ENCODE measurements at regions not wholly inside any gene's neighbourhood (a gene's known extent, or its start where the extent isn't known, plus 50 kb on each side); places are given as distances from the start of the nearest gene placed in this dataset.

- TF ChIP-seq CTCF (conservative IDR thresholded peaks at IDR 0.05) (no peak), EZH2 (IDR thresholded peaks at IDR 0.05; ENCODE audit: low read depth) (no peak)
Observed at GRCh38 chr3:176785171-176785570, 412.1 kb downstream of the TBL1XR1 start.

All from PC-9 (cell line).